T-helper 2 cell treated with Interferon-gamma antibody and Interleukin-4, amounts not matched to agents 100 ng/mL and 5 ng/mL, for 36 hours (primary cell): ENCODE measurements at regions not wholly inside any gene's neighbourhood (a gene's known extent, or its start where the extent isn't known, plus 50 kb on each side); places are given as distances from the start of the nearest gene placed in this dataset.
"Not testable (repeated sequence)": the region's sequence is repeated elsewhere in the genome, so short reads cannot be mapped to it uniquely, and the experiment has no call there.

Experiments
- intact Hi-C: fragments of 100-400 bp; cut with micrococcal nuclease; formaldehyde crosslinking; loops from one replicate; pipeline ENCODE4 v1.15.1; 2023

DNA sequence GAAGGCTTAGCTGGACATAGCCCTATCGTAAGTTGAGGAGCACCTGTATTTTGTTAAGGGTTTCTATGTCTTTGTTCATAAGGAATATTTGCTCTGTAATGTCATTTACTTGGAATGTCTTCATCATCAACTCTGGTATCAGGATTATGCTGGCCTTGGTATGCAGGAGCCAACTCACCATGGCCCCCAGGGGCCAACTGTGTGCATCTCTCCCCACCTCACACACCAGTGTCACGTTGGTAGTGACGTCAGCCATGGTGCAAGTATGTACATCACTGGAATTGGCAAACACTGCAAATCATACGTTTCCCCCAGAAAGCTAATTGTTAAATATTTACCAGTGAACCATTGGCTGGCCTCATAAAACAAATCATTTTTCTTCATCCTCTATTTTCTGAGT, 70.8 kb downstream of the YTHDF1 start:
- intact Hi-C loops = no loop called here

DNA sequence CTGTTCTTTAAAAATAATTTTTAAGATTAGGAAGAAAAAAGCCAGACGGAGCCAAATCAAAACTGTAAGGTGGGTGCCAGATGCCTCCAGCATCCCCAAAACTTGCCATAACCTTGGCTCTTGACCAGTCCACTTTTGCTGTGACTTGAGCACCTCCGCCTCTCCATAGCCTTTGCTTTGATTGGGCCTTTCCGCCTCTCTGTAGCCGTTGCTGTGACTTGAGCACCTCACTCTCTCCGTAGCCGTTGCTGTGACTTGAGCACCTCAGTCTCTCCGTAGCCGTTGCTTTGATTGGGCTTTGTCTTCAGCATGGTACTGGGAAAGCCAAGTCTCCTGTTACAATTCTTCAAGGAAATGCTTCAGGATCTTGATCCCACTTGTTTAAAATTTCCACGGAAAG, 73.0 kb downstream of the YTHDF1 start:
- intact Hi-C loops = no loop called here

DNA sequence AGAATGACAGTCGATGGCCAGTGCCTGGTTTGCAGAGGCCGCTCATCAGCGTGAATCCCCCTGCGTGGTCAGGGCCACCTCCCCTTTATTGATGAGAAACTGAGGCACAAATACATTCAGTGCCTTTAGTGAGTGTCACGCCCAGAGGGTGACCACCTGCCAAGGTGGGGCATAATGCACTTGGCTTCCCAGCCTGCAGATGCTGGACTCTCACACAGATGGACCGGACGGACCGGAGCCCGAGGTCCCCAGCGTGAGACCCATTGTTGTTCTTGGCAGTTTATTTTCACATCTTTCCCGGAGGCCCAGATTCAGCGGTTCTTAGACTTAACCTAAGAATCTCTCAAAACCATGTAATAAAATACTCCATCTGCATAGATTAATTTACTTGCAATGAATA, 74.4 kb downstream of the YTHDF1 start:
- intact Hi-C loops = no loop called here

DNA sequence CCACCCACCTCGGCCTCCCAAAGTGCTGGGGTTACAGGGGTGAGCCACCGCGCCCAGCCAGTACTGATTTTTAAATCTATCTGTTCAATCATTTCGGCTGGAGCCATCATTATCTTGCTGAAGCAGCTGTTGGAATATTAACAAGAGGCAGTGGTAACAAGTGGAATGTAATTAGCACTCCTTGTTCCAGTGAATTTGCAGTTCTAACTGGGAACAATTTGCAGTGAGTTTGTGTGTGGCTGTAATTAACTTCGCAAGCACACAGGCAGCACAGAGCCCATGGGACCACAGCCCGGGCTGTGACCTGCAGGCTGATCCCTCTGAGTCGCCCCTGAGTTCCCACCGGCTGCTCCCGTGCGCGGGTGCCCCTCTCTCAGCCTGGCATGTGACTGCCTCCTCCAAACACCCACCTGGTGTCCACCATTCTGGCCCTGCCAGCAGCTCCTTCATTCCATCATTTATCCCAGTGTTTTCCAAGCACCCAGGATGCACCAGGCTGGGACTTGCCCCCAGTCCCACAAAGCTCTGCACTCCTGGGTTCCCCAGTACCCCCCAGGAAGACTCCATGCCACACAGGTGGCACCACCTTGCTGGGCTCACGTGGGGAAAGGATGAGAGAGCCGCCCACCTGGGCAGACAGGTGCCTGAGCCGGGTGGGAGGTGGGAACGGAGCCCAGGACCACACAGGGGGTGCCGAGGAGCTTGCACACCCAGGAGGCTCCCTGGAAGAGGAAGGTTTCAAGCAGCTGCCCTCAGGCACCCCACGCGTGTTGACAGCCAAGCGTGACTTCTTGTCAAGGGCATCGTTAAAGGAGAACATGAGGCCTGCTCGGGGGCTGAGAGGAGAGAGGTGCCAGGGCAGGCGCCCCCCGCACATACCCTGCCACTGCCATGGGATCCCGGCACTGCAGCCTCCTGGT, 75.2 kb downstream of the YTHDF1 start:
- intact Hi-C loops = no loop called here

DNA sequence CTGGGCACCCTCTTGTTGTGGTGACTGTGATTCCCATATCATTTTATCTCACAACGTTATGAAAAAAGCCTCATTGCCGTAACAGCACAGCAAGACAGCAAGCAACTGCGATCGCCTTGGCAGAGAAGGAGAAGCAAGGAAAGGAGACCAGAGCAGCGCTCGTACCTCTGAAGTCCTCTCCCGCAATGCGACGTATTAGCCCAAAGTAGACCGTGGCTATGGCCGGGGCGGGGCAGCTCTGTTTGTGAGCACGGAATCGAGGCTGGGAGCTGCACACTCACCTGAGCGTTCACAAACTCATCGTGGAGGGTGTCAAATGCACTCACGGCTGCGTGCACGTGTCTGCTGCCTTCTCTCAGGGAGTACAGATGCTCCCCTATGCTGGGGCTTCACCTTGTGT, 76.1 kb downstream of the YTHDF1 start:
- intact Hi-C loops = no loop called here

DNA sequence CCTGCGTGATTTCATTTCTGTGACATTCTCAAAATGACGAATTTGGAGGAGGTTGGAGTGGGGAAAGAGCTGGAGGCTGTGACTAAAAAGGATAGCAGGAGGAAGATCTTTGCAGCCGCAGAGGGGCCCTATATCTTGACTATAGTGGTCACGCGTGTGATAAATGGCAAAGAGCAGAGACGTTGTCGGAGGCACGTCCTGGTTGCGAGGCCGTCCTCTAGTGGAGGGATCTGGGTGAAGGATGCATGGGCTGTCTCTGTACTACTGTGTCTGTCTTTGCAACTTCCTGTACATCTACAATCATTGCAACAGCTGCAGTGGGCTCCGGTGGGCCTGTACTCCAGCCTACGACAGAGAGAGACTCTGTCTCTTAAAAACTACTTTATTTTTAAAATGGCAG, 76.6 kb downstream of the YTHDF1 start:
- intact Hi-C loops = no loop called here

DNA sequence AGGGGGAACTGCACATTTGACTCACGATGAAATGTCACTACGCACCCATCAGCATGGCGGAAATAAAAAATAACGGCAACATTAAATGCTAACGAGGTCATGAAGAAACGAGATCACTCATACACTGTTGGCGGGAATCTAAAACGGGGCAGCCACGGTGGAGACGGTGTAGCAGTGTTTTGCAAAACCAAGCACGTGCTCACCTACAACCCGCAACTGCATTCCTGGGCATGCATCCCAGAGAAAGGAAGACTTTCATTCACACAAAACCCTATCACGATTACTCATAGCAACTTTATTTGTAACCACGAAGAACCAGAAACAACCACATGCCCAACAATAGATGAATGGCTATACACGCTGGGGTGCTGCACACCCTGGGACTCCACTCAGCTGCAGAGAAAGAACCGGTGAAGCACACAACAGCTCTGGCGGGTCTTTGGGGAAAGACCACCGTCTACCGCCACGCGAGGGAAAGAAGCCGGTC, 77.0 kb downstream of the YTHDF1 start:
- intact Hi-C loops = no loop called here

DNA sequence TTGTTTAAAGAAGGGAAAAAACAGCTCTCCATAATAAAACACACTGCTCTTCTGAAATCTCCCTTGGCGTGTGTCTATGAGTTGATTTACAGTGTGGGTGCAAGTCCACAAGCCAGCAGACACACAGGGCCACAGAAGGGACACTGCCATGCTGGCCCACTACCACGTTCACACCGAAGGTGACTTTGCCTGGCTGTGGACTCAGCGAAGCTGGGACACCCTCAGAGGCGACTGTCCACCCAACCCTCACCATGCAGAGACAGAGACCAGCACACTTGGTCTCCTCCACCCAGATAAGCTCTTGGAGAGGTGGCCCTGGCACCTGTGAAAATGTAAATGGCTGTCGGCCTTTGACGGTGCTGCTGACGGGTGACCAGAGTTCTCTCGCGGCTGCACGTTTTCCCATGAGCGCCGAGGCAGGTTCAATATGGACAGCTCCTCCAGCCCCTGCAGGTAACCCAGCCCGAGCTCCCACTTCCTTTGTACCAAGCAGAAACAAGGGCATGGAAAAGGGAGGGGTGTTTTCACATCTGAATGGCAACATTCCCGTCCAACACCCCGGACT, 78.0 kb downstream of the YTHDF1 start:
- intact Hi-C loops = no loop called here

DNA sequence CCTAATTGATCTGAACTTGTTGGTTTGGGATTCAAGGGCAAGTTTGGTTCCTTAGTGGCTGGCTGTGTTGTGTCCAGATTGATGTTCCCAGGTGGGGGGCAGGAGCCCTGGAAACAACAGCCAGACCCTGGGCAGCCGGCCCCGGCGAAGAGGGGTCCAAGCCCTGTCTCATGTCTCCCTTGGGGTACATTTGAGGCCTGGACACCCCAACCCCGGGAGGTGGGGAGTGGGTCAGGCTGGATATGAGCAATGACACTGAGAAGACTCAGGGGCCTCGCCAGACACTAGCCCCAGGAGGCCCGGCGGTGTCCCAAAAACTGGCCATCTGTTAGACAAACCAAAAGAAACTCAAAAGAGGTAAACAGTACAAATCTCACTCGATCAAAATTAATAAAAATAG, 79.6 kb downstream of the YTHDF1 start:
- intact Hi-C loops = no loop called here

DNA sequence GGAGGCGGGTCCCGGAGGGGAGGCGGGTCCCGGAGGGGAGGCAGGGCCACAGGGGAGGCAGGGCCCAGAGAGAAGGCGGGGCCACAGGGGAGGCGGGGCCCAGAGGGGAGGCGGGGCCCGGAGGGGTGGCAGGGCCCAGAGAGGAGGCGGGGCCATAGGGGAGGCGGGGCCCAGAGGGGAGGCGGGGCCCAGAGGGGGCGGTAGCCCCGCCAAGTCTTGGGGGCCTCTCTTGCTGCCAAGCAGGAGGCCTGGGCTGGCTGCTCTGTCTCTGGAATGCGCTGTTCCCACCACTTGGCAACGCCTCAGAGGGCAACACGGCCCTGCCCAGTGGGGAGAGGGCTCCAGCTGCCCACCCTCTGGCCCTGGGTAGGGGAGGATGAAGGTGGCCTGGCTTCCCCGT, 80.5 kb downstream of the YTHDF1 start:
- intact Hi-C loops = no loop called here

DNA sequence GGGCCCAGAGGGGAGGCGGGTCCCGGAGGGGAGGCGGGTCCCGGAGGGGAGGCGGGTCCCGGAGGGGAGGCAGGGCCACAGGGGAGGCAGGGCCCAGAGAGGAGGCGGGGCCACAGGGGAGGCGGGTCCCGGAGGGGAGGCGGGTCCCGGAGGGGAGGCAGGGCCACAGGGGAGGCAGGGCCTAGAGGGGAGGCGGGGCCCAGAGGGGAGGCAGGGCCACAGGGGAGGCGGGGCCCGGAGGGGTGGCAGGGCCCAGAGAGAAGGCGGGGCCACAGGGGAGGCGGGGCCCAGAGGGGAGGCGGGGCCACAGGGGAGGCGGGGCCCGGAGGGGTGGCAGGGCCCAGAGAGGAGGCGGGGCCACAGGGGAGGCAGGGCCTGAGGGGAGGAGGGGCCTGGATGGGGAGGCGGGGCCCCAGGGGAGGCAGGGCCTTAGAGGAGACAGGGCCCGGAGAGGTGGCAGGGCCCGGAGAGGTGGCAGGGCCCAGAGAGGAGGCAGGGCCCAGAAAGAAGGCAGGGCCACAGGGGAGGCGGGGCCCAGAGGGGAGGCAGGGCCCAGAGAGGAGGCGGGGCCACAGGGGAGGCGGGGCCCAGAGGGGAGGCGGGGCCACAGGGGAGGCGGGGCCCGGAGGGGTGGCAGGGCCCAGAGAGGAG, 81.1 kb downstream of the YTHDF1 start:
- intact Hi-C loops = not testable (repeated sequence)

DNA sequence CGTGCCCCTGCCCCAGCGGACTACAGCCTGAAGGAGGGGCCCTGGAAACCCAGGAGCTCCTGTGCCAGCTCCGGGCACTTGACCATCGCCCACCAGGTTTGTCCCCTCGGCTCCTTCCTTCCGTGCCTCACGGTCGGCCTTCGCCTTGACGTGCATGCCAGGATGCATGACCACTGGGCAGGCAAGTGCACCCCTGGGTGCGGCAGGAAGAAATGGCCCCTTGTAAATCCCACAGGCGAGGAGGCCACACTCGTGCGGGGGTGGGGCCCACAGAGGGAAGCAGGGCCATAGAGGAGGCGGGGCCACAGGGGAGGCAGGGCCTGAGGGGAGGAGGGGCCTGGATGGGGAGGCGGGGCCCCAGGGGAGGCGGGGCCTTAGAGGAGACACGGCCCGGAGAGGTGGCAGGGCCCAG, 81.7 kb downstream of the YTHDF1 start:
- intact Hi-C loops = no loop called here

DNA sequence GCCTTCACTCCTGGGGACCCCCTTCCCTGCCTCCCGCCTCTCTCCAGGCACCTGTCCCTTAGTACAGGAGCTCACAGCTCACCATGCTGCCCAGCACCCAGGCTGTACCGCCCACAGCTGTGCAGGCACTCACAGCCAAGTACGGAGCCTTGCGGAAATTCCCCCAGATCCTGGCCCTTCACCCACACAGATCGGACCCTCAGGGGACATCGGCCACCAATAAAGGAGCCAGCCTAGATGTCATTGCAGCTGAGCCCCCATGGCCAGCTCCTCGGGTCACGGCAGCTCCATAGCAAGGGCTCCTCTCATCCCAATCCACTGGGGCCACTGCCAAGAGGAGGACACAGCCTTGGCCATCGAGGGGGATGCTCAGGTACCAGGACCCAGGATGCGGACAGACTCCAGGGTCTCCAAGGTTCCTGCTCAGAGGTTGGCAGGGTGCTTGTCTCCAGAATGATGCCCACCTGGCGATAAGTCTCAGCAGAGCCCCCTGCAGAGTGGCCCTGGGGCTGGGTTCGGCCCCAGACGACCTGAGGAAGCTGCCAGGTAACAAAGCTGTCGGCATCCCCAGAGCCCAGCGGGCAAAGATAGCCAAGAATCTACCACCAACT, 82.3 kb downstream of the YTHDF1 start:
- intact Hi-C loops = no loop called here

DNA sequence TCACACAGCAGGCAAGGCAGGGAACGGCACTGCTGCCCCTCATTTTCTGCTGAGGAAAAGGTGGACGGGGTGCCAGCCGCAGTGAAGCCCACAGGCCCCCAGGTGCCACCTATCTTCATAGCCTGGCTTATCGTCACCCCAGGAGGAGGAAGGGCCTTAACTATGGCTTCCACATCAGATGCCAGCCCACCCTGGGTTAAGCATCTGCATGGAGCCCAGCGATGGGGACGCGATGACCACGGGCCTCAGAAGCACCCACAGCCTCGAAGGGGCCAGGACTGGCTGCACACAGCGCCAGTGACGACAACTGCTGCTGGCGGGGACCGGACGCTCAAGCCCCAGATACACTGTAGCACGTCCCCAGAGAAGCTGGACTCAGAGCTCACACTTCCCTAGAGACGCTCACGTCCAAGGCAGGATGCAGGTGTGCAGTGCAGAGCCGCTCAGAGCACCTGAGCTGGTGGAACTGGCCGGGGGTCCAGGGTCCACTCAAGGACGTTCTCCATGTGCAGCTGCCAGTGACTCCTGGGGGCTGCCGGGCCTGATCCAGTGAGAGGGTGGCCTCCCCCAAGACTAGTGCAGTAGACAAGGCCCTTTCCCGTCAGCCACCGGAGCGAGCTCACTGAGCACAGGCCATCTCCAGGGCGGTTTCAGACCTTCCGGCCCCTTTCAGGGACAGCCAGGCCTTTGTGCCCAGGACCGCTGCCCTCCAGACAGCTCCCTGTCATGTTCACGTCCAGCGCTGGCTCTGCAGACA, 83.0 kb downstream of the YTHDF1 start:
- intact Hi-C loops = no loop called here

DNA sequence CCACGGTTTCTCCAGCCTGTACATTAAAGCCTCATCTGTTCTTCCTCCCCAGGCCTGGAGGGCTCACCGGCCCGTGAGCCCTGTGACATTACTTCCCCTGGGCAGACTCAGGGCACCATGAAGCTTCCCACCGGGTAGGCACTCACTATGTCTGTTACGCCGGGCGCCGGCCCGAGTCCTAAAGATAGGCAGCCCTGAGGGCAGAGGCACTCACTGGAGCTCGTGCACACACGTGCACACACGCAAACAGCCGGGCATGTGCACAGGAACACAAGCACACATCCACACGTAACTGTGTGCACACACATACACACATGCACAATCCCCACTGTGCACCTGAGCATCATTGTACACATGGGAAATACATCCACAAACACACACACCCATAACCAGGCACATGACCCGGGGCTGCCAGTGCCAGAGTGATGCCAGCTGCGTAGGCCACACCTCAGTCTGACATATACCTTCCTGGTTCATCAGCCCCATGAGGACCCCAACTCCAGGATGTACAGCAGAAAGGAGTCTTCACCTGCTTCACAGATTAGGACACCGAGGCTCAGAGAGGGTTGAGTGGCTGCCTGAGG, 83.7 kb downstream of the YTHDF1 start:
- intact Hi-C loops = no loop called here

DNA sequence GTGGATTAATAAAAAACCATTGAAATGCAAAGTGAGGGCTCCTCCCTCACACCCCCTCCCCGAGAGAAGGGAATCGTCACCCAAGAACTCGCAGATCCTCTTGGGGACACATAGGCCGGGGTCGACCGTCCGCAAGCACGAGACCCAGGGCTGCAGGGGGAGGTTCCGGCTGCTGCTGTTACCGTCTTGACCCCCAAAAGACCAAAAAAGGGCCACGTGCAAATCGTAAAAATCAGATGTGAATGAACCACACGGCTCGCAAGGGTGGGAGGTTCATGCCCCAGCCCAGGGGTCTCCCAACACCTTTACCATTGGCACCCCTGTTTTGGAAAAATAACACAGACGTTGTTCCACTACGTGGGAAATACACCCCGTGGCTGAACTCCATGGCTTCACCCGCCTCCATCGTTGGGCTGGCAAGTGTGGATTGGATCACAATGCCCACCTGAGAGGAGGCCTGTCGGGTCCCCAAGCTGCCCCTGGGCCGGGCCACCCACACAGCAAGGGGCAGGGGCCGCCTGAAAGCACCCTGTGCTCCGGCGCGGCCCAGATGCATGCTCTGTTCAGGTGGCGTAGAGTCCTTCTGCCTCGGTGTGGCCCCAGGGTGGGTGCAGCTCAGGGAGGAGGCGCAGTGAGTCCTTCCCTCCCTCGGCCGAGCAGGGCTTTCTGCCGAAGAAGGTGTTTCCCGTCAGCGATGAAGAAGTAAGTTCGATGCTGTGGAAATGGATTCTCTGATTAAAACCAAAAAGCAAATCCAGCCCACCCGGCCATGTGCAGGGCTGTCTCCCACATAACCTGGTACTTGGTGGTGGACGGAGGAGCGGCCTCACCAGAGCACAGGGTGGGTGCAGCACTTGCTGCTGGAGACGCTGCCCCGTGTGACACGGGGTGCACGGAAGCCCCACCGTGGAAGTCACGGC, 85.0 kb downstream of the YTHDF1 start:
- intact Hi-C loops = no loop called here

DNA sequence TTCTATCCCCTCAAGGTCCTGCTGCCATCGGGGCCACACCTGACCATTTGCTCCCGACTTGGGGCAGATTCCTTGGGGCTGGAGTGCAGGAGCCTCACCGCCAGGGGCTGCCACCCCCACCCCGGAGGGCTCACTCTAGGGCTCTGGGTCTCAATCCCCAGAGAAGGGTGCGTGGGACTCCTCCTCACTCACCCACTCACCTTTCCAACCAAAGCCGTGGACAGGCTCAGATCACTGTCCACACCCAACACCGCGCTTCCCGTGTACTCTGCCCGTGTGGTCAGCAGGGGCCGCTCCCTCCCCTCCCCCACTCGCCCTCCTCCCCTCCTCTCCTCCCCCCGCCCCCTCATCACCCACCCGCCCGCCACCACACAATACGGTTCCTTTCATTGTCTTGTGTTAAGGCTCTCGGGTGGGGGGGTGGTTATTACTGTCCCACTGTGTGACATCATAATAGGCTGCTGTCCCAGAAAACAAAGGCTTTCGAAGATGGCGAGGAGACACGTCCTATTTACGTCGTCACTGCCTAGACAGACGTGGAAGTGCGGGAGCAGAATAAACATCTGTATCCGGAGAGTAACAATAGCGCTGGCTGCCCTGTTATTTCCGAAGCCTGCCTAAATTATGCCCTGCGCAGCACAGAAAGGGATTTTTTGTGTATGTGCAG, 85.8 kb downstream of the YTHDF1 start:
- intact Hi-C loops = no loop called here

DNA sequence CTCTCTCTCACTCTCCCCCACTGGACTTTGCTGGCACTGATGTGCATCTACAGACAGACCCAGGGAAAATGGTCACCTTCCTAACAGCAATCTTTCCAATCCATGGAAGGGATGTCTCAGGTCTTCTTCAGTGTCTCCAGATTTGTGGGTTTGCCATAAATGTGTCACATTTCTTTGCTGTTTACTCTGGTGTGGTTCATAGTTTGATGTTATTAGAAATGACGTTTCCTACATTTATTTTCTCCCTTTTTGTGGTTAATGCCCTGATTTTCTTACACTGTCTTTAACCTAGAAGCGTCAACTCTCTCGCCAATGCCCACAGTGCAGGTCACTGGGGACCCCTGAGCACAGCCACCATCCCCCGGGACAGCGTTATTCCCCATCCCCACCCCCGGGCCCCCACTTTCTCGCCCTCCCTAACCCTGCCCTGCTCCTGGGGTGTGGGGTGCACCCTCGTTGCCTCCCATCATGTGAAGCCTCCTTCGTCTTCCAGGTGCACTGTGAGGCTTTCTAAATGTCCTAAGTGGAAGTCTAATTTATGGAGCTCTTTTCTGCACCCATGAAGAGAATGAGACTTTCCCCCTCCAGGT, 86.5 kb downstream of the YTHDF1 start:
- intact Hi-C loops = no loop called here

DNA sequence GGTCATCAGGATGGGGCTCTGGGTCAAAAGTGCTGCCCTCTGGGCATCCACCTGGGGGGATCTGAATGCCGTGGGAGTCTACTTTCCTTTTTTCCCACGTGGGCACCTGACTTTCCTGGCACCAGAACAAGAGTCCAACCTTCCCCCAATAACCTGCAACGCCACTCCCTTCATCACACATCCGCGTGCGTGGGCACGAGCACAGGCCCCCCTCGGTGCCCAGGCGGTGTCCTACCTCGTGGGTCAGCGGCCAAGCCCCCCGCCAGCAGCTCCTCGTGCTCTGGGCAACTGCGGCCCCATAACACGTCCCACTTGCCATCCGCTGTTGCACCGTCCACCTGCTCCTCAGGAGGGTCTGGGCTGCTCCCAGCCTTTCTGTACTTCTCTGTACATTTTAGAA, 87.0 kb downstream of the YTHDF1 start:
- intact Hi-C loops = no loop called here
